ENCODE measurements at regions not wholly inside any gene's neighbourhood (a gene's known extent, or its start where the extent isn't known, plus 50 kb on each side); places are given as distances from the start of the nearest gene placed in this dataset.
"Not testable (repeated sequence)": the region's sequence is repeated elsewhere in the genome, so short reads cannot be mapped to it uniquely, and the experiment has no call there.

GRCh38 chr1:47491341-47491753, 53.5 kb downstream of the FOXD2 start:
- no peak for DNase-seq

DNA sequence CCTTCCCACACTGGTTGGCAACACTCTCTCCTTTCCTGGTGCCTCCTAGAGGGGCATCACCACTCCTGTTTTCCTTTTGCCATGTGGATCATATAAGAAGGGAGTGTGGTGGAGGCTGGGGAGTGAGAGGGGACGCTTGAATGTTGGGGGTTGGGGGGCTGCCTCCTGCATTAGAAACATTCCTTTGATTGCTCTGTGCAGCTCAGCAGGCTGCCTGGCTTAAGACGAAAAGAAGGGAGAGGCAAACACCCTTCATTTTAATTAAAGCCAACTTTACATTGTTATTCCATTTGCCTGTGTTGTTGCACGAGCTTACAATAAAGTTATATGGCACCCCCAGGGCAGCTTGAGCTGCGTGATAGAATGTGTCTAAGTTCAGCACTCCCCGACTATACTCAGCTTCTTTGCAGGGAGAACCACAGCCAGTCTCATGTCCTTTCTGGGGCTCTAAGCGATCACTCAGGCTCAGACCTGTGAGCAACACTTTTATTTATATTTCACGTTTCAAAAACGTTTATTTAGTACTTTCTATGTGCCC, 57.4 kb downstream of the FOXD2 start:
- DNase-seq = no peak

- DNase-seq = no peak
Measured at GRCh38 chr1:47498551-47498950, 60.7 kb downstream of the FOXD2 start.

GRCh38 chr1:47501069-47501468, 63.2 kb downstream of the FOXD2 start:
- DNase-seq = no peak

- no peak for DNase-seq
Measured at GRCh38 chr1:47502746-47503370, 65.0 kb downstream of the FOXD2 start.

DNA sequence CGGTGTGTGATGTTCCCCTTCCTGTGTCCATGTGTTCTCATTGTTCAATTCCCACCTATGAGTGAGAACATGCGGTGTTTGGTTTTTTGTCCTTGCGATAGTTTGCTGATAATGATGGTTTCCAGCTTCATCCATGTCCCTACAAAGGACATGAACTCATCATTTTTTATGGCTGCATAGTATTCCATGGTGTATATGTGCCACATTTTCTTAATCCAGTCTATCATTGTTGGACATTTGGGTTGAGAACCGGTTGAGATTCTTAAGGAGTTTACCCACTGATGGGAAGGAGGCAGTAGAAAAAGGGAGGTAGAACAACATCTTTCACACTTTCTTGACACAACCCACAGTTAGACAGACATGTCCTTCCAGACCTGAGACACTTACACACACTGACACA, 67.0 kb downstream of the FOXD2 start:
- not testable (repeated sequence) for DNase-seq

GRCh38 chr1:47505267-47505666, 67.4 kb downstream of the FOXD2 start:
- no peak for DNase-seq

DNA sequence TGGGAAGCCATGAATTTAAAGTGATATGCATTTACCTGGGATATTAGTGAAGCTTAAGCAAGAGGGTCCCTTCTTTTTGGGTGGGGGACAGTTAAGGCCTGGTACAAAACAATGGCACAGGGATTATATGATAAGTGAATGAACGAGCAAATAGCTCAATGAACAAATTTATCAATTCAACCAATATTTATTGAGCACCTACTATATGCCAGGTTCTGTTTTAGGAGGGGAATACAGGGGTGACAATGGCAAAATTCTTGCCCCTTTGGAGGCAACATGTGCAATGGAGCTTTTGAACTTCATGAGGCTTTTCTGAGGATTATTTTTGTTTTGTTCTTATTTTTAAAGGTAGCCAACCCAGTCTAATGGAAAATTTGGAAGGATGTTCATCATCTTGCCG, 68.2 kb downstream of the FOXD2 start:
- no peak for DNase-seq

DNA sequence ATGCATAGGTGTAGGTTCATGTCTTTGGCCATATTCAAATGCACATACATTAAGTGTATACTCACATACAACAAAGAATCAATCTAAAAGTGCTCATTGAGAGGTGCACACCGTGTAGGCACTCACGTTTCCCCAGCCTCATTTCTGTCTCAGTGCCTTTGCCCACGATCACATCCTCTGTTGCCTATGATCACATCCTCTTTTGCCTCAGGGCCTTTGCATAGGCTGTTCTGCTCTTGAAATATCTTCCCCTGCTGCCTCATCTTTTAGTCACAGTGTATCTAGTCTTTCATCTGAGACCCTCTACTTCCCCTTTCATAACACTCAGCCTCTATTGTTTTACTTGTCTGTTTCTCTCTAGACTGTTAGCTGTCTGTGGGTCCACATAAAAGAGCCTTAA, 69.3 kb downstream of the FOXD2 start:
- DNase-seq = no peak

- DNase-seq = no peak
Measured at GRCh38 chr1:47507881-47508701, 70.2 kb downstream of the FOXD2 start.

- DNase-seq = no peak
Measured at GRCh38 chr1:47508702-47509431, 71.0 kb downstream of the FOXD2 start.

DNA sequence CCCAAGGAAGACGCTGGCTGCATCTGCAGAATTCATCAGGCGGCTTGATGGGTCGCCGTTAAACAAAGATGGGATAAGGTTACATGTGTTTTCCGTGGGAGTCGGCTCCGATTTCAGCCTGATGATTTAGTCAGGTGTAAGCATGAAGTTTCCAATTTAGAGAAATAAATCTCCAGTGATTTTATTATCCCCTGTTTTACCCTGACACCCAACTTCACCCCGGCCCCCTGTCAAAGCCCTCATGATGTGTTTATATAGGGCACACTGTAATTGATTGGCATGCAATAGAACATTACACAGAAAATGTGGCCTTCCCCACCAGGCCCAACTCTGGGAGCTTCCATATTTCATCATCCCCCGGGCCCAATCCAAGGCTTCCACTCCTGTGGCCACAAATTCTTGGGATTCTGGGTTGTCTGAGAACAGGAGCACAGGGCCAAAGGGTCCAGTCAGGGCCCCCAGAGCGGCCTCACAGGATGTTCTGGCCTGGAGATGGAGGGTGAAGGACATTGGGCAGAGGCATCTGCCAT, 72.5 kb downstream of the FOXD2 start:
- no peak for DNase-seq

- no peak for DNase-seq
Measured at GRCh38 chr1:47511825-47512224, 74.0 kb downstream of the FOXD2 start.

GRCh38 chr1:47513393-47513792, 75.5 kb downstream of the FOXD2 start:
- no peak for DNase-seq

- DNase-seq = no peak
Measured at GRCh38 chr1:47514229-47514628, 76.4 kb downstream of the FOXD2 start.

GRCh38 chr1:47515164-47515789, 77.4 kb downstream of the FOXD2 start:
- DNase-seq = no peak

DNA sequence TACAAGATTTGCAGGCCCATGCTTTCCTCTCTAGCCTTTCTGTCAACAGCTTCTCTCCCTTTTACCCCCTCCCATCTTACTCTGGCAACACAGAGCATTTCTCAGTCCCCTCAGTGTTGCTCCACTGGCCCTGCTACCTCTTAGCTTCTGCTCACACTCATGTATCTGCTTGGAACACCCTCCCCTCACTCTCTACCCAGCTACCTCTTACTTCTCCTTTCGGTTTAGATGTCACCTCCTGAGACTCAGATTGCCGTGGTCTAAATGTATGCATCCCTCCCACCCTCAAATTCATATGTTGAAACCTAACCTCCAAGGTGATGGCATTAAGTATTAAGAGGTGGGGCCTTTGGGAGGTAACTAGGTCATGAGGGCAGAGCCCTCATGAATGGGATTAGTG, 80.1 kb downstream of the FOXD2 start:
- DNase-seq = no peak

GRCh38 chr1:47519491-47519890, 81.6 kb downstream of the FOXD2 start:
- DNase-seq = no peak

DNA sequence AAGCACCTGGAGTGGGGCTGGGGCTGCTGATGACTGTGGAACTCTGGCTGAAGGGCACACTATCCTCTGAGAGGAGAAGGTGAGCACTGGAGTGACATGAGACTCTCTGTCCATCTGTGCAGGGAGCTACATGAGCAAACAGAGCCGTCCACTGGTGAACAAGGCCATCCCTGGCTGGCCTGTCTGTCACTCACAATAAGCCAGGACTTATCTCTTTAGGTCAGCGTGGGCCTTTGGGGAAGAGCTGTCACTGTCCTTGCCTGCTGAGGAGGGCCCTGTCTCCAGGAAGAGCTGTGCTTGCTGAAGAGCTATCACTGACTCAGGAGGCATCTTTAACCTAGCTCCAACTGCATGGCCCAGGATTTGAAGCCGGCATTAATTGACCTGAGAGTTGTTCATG, 82.1 kb downstream of the FOXD2 start:
- no peak for DNase-seq

DNA sequence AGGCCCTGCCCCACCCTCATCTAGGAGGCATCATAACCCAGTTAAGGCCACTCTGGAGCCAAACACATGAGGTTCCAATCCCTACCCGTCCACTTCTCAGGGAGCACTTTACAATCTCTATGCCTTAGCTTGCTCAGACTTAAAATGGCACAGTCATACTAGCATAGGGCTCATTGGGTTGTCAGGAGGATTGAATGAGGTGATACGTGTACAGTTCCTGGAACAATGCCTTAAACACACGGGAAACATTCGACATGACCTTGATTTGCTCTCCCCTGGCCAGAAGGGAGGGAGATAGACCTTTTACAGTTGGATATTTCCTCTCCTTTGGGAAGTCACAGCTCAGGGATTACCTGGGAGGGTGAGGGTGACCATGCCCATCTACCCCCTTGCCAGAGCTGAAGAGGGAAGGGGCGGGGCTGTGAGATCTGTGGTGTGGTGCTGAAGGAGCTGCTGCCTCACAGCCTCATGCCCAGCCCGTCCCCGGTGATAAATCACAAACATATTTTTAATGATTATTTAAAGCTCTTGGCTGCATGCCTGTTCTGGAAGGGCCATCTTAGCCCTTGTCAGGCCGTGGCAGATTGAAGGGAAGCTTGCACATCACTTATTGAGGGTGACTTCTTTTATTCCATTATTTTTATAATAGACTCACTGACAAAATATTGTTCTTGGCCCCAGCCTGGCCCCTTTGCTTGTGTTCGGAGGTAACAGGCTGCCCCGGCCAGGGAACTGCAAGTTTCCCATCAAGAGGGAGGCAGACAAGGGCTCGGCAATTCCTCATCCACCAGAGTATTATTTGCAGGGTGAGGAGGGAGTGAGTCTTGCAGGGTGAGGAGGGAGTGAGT, 83.4 kb downstream of the FOXD2 start:
- no peak for DNase-seq

DNA sequence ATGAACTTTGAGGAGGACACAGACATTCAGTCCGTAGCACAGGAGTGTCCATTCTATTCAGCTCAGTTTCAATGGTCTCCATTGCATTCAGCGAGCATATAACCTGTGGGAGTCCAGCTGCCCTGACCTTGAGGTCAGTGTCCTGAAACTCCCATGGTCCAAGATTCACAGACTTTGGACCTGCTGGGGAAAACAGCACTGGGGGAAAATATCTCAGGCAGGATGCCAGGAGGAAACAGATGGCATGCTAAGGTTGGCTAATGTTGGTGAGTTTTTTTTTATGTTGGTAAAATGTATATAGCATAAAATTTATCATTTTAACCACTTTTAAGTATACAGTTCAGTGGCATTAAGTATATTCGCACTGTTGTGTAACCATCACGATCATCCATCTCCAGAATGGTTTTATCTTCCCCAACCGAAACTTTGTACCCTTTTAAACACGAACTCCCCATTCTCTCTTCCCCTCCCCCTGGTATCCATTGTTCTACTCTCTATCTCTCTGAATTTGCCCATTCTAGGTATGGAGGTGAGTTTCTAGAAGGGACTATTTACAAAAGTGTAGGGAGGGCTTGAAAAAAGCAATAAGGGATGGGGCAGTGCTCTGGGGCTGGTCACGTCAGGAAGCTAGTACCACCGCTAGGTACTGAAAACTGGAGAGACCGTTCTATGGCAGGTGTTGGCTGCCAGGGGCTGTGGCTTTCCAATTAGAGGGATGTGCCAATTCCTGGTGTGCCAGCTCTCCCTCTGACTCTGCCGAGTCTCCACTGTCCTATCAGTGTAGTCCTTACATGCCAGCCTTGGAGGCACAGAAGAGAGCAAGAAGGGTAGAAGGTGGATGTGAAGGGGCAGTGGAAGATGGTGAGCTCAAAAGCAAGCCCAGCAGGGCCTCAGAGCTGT, 85.3 kb downstream of the FOXD2 start:
- no peak for DNase-seq
